Mucosa of gallbladder (tissue), 1 donor: ENCODE measurements at regions not wholly inside any gene's neighbourhood (a gene's known extent, or its start where the extent isn't known, plus 50 kb on each side); places are given as distances from the start of the nearest gene placed in this dataset.
A peak's percentile ranks its signal among the peaks of the same experiment; 100 is the strongest.

ENCODE experiments used
- DNase-seq: peaks from one replicate; pipeline ENCODE4 v3.0.0-alpha.2; 2020; ENCODE audit warnings: low spot score
- donor health status: DM: no; HTN: no; CAD: no.

GRCh38 chr19:31223740-31224534, 125.3 kb downstream of the TSHZ3 start:
- no peak for DNase-seq

GRCh38 chr19:31220540-31220939, 128.7 kb downstream of the TSHZ3 start:
- no peak for DNase-seq

GRCh38 chr19:31214997-31215396, 134.2 kb downstream of the TSHZ3 start:
- DNase-seq: no peak

- DNase-seq: peak; percentile 75
These were observed 135.2 kb downstream of the TSHZ3 start for GRCh38 chr19:31214086-31214485.

GRCh38 chr19:31211088-31211487, 138.1 kb downstream of the TSHZ3 start:
- DNase-seq: no peak

- DNase-seq: no peak
These were observed 143.2 kb downstream of the TSHZ3 start for GRCh38 chr19:31205887-31206518.

- no peak for DNase-seq
These were observed 145.1 kb downstream of the TSHZ3 start for GRCh38 chr19:31204115-31204514.

GRCh38 chr19:31185261-31185660, 164.0 kb downstream of the TSHZ3 start:
- no peak for DNase-seq

GRCh38 chr19:31181535-31181934, 167.7 kb downstream of the TSHZ3 start:
- DNase-seq: no peak

- DNase-seq: no peak
These were observed 168.3 kb downstream of the TSHZ3 start for GRCh38 chr19:31180907-31181306.

GRCh38 chr19:31179471-31179852, 169.8 kb downstream of the TSHZ3 start:
- DNase-seq: no peak

- DNase-seq: no peak
These were observed 170.3 kb downstream of the TSHZ3 start for GRCh38 chr19:31178833-31179470.

GRCh38 chr19:31177246-31177645, 172.0 kb downstream of the TSHZ3 start:
- no peak for DNase-seq

GRCh38 chr19:31175564-31176348, 173.5 kb downstream of the TSHZ3 start:
- no peak for DNase-seq

GRCh38 chr19:31174948-31175347, 174.3 kb downstream of the TSHZ3 start:
- no peak for DNase-seq

- no peak for DNase-seq
These were observed 175.2 kb downstream of the TSHZ3 start for GRCh38 chr19:31173991-31174390.

- no peak for DNase-seq
These were observed 177.3 kb downstream of the TSHZ3 start for GRCh38 chr19:31171936-31172335.

- DNase-seq: no peak
These were observed 179.2 kb downstream of the TSHZ3 start for GRCh38 chr19:31170046-31170445.

- peak; percentile 4 for DNase-seq
These were observed 181.1 kb downstream of the TSHZ3 start for GRCh38 chr19:31168106-31168625.

- no peak for DNase-seq
These were observed 181.5 kb downstream of the TSHZ3 start for GRCh38 chr19:31167690-31168089.

GRCh38 chr19:31166206-31166605, 183.0 kb downstream of the TSHZ3 start:
- DNase-seq: no peak

- DNase-seq: no peak
These were observed 184.4 kb downstream of the TSHZ3 start for GRCh38 chr19:31164791-31165251.
